Fibroblast of skin of right quadriceps (primary cell): ENCODE measurements at regions not wholly inside any gene's neighbourhood (a gene's known extent, or its start where the extent isn't known, plus 50 kb on each side); places are given as distances from the start of the nearest gene placed in this dataset.
"Not testable (repeated sequence)": the region's sequence is repeated elsewhere in the genome, so short reads cannot be mapped to it uniquely, and the experiment has no call there.

Experiments
- DNase-seq: peaks from one replicate; pipeline ENCODE4 v3.0.0-alpha.2; 2013

- no peak for DNase-seq
These were observed 119.7 kb downstream of the DTL start for GRCh38 chr1:212155219-212155618.

DNA sequence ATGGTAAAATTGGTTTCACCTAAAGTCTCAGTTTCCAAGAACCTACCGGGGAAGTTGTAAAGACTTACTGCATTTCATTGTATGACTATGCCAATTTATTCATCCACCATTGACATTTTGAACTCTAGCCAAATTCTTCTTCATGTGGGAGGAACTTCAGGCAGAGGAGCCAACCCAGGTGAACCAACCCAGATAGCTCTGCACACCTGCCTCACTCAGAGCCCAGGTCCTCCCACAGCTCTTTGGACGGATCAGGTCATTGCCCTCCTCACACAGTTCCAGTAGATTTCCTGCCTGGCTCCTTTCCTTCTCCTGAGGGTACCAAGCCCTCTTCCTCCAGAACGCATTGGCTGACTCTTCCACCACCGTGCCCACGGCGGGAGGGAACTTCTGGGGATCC is 121.7 kb downstream of the DTL start:
- no peak for DNase-seq

DNA sequence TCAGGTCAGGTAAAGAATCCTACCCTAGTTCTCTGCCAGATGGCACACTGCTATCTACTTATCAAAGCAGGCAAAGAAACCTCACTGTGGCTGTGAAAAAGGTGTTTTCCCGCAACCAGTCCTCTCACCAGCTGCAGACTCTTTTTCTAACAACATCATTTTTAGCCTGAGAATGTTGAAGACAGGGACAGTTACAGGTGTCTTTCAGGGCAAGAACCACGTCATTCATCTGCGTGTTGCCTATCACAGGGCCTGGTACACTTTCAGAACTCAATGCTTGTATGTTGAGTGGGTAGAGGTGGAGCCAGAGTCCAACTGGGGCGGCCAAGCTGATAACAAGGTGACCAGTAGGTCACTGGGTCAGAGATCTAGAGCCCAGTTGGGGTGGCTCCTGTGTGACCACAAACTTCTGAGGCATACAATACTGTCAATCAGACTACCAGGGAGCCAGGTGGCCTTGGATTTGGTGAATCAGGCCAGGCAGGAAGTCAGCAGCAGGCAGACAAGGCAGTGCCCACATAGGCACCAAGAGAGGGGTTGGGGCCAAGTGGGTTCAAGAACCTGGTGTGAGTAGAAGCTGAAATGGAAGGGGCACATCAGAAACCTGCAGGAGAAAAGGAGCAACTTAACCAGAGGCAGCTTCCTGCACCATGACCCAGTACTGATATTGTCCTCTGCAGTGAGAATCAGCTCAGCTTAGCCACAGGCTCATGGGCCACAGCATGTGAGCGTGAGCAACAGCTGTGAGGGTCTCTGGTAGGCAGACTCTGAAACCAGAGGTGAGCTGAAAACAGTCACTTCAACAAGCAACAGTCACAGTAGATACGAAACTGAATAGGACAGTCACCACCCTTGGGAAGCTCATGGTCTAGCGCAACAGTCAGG is 123.6 kb downstream of the DTL start:
- DNase-seq = no peak

GRCh38 chr1:212161231-212161781 is 123.9 kb upstream of the PPP2R5A start:
- DNase-seq = peak; percentile 86

DNA sequence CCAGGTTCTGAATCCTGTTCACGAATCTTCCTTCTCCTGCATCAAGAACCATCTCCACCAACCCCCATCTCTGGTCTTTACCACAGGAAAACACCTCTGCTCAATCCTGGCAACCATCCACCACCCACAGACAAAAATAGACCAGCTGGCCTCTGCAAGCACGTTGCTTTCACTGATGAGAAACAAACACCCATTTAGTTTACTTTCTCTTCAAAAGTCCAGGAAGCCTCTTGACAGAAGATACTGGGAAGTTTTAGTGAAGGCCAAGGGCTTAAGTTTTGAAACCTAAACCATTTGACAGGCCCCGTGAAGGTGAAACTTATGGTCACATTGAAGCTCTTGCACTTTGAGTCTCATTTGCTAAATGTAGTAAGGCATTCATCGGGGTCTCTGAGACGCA is 122.6 kb upstream of the PPP2R5A start:
- DNase-seq = peak; percentile 68

DNA sequence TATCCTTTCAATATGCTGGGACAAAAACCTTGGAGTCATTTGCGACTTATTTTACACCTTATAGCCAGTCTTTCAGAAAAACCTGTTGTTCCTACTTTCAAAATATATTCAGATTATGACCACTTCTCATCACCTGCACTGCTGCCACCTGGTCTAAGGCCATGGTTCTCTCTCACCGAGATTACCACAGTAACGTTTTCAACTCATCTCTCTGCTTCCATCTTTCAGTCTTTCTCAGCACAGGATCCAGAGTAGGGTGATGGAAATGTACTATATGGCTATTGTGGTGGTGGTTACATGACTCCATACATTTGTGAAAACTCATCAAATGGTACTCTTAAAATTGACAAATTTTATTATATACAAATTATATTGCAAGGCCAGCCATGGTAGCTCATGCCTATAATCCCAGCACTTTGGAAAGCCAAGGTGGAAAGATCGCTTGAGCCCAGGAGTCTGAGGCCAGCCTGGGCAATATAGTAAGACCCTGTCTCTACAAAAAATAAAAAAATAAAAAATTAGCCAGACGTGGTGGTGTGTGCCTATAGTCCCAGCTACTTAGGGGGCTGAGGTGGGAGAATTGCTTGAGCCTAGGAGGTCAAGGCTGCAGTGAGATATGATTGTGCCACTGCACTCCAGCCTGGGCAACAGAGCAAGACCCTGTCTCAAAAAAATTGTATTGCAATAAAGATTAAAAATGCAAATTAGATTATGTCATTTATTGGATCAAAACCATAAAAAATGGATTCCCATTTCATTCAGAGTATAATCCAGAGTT is 120.9 kb upstream of the PPP2R5A start:
- DNase-seq = no peak

- DNase-seq = no peak
These were observed 119.0 kb upstream of the PPP2R5A start for GRCh38 chr1:212166244-212166643.

DNA sequence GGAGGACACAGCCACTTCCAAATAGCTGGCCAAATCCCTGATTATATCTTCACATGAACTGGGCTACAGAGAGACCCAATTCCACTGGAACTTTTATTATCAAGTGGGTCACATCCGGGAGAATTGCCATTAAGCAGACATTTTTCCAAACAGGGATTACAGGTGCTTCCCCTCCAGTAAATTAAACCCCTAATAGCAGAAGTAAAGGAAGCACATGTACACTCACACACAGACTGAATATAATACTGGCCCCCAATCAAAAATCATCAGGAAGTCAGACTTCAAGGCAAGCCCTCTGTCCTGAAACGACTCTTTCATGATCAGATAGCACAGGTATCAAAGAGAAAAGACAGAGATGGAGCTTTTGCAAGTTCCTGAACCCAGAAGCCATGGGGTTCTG is 118.6 kb upstream of the PPP2R5A start:
- no peak for DNase-seq

- DNase-seq = peak; percentile 65
These were observed 118.1 kb upstream of the PPP2R5A start for GRCh38 chr1:212167098-212167497.

GRCh38 chr1:212173567-212173966 is 111.6 kb upstream of the PPP2R5A start:
- DNase-seq = no peak

- not testable (repeated sequence) for DNase-seq
These were observed 110.9 kb upstream of the PPP2R5A start for GRCh38 chr1:212174295-212174694.

DNA sequence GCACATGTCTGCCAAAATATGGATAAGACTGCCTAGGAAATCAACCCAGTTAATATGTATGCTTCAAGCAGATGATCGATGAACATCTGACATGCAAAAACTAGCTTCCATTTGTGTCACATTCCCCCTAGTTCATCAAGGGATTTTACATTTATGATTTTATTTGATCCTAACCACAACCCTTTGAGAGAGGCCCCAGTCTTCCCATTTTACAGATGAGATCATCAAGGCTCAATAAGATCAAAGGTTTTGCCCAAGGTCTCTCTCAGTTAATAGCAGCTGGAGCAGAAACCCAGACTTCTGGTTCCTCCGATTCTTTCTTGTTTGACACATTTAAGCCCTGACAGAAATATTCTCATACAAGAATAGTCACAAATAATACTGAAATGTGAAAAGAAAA is 107.7 kb upstream of the PPP2R5A start:
- no peak for DNase-seq

DNA sequence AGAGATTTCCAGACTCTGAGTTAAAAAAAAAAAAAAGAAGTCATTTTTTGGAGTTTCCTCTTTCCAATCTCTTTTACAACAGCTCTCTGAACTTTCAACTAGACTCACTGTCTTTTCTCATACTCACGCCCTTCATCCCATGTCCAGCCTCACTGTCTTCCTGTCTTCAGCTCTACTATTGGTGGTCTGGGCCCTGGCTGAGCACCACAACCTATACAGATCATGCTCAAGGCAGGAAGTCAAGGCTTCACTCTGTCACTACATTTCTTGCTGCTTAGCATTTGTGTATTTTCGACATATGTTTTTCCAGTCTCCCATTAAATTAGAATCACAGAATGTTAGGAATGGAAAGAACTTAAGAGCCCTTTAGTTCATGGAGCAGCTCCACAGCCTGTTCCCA is 106.4 kb upstream of the PPP2R5A start:
- peak; percentile 39 for DNase-seq

GRCh38 chr1:212179394-212180076 is 105.7 kb upstream of the PPP2R5A start:
- peak; percentile 97 for DNase-seq

DNA sequence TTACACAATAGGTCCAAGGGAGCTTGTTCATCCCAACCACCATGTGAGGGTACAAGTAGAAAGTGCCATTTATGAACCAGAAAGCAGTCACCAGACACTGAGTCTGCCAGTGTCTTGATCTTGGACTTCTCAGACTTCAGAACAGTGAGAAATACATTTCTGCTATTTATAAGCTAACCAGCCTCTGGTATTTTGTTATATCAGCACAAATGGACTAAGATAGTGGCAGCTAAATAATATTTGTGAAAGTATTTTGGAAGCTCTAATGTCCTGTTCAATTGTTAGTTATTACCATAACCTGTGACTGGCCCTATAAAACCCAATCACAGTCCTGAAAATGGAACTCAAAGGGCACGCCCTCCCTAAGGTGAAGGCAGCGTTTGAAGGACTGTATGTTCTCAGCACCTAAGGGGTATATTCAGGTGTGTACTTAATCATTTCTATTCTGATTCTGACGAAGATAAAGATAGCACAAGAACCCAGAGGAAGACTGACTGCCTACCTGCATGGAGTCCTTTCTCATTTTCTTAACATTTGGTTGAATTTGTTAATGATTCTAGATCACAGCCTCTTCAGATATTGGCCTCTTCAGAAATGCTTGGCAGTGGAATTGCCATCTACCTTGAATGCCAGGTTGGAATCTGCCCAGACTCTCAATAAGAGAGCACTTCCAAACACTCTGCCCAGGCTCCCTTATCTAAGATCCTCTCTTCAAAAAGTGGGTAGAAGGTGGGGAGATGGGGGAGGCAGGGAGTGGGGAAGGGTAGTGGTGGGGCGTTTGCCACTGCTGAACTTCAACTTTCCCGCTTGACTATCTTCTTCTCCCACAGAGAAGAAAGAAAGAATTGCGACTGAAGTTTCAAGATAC is 104.0 kb upstream of the PPP2R5A start:
- no peak for DNase-seq

- no peak for DNase-seq
These were observed 103.0 kb upstream of the PPP2R5A start for GRCh38 chr1:212182171-212182570.

GRCh38 chr1:212182579-212182978 is 102.6 kb upstream of the PPP2R5A start:
- DNase-seq = no peak

DNA sequence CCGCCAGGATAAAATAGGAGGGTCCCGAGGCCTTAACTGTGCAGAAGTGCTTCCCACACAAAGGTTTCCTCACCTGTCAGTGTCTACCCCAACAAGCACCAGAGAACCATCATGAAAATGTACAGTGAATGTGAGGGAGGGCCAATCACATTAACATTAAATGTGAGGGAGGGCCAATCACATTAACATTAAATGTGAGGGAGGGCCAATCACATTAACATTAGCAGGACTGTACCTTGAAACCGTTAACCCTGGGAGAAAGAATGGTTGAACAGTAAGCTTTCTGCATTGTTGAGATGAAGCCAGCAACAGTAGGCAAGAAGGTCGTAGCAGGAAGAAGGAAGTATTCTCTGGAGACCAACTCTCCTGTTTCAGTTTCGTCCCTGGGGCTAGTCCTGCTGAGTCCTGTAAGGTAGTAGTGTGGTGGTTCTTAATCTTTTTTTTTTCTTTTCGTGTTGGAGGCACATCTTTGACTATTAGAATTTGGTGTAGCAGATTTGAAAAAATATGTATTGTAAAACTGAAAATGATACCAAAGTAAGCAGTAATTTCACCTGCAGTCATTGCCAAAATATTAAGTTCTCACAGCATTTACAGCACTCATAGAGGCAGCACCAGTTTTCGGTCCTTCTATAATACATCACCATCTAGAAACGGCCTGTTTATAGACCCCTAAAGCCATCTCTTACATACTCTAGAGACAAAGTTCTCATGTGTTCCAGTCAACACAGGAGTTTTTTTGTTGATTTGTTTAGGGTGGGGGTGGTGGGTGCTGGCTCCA is 98.6 kb upstream of the PPP2R5A start:
- DNase-seq = no peak

DNA sequence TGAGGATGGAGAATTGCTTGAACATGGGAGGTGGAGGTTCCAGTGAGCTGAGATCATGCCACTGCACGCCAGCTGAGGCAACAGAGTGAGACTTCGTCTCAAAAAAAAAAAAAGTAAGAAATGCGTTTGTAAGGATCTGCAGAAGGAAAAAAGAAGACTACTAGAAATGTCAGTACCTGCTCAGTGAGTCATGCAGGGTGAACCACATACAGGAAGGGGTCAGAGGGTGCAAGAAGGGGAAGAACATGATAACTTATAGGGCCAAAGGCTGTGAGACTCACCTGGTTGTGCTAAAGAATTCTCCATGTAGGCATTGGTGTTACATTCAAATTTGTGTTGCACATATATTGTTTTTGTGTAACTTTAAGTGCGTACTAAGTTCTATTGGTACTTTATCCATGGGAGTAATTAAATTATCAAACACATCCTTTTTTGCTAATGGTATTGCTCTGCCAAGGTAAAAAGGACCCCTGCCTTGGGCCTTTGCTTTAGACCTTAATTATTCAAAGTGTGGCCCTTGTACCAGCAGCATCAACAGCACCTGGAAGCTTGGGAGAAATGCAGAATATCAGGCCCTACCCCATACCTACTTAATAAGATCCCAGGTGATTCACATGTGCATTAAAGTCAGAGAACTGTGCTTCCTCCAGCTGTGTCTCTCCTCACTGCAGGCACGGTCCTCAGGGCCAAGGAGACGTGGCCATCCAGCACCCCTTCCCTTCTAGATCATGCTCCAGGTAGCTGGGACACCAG is 96.4 kb upstream of the PPP2R5A start:
- DNase-seq = no peak

DNA sequence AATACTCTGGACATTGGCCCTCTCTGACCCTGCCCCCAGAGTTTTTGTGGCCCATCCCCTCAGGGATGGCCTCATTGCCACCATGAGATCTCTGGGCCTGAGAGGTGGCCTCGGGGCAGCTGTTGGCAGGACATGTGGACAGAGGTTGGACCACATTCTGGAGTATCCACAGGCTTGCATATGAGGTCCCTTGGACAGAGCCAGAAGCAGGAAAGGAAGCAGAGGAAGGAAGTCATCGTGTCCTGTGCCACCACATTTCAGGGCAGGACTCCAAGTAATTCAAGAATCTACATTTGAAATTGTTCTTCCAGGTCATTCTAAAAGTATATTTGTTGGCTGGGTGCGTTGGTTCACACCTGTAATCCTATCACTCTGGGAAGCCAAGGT is 95.9 kb upstream of the PPP2R5A start:
- no peak for DNase-seq

DNA sequence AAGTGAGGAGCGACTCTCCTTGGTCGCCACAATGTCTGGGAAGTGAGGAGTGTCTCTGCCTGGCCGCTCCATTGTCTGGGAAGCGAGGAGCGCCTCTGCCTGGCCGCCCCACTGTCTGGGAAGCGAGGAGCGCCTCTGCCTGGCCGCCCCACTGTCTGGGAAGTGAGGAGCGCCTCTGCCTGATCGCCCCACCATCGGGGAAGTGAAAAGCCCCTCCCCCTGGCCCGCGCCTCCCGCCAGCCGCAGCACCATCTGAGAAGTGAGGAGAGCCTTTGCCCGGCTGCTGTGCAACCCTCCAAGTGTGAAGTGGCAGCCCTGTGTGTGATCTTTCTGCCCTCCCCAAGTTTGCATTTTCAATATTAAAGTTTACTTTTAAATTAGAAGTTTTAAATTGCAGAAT is 95.0 kb upstream of the PPP2R5A start:
- no peak for DNase-seq
